Body of pancreas (tissue), 4 donors: ENCODE measurements at regions not wholly inside any gene's neighbourhood (a gene's known extent, or its start where the extent isn't known, plus 50 kb on each side); places are given as distances from the start of the nearest gene placed in this dataset.

Experiments
- CTCF ChIP-seq, 7 experiments: fragments of 450-650 bp in 4 of 7; fragments of 200-600 bp in 3 of 7; sonication (generic) in 3 of 7; IDR thresholded peaks; one replicate each; pipeline ENCODE4 v1.5.1; 2016 to 2019; ENCODE audit warnings: antibody characterized with exemption in 7 of 7
- POLR2A ChIP-seq, 3 donors: fragments of 450-650 bp; IDR thresholded peaks; one replicate each; pipeline ENCODE4 v1.6.1; 2016; ENCODE audit warnings: antibody characterized with exemption in 3 of 3, mild to moderate bottlenecking in 2 of 3

DNA sequence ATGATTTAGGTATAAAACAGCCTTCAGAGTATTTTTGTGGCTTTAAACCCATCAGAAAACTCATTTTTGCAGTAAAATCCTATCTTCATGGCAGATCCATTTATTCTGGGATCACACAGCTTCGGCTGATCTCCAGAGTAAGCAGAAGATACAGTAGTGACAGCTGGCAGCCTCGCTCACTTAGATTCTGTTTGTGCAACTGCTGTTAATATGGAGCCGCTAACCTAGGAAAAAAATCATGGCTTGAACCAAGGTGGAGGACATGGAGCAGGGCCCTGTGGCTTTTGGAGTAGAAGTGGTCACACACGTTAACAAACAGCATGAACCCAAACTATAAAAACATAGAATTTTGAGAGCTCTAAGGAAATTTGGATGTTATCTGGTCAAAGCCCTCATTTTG, 137.2 kb upstream of the ARHGAP5 start:
- TF ChIP-seq CTCF (IDR thresholded peaks at IDR 0.05) (no peak), POLR2A (IDR thresholded peaks at IDR 0.05) (no peak)
